LHCN-M2 (cell line): ENCODE measurements at regions not wholly inside any gene's neighbourhood (a gene's known extent, or its start where the extent isn't known, plus 50 kb on each side); places are given as distances from the start of the nearest gene placed in this dataset.

Source experiments
- DNase-seq: peaks from one replicate; pipeline ENCODE4 v3.0.0-alpha.2; 2012; ENCODE audit warnings: low read depth

GRCh38 chr3:103055021-103055520, 620.3 kb downstream of the ZPLD1 start:
- no peak for DNase-seq

- no peak for DNase-seq
Observed at GRCh38 chr3:103056542-103056941, 621.7 kb downstream of the ZPLD1 start.

- no peak for DNase-seq
Observed at GRCh38 chr3:103057003-103057402, 622.2 kb downstream of the ZPLD1 start.

GRCh38 chr3:103057487-103057886, 622.7 kb downstream of the ZPLD1 start:
- DNase-seq, result no peak

- no peak for DNase-seq
Observed at GRCh38 chr3:103059432-103059831, 624.6 kb downstream of the ZPLD1 start.

- no peak for DNase-seq
Observed at GRCh38 chr3:103060242-103060641, 625.4 kb downstream of the ZPLD1 start.

- DNase-seq, result no peak
Observed at GRCh38 chr3:103067963-103068362, 633.1 kb downstream of the ZPLD1 start.

- no peak for DNase-seq
Observed at GRCh38 chr3:103075282-103075681, 640.5 kb downstream of the ZPLD1 start.

GRCh38 chr3:103077910-103078309, 643.1 kb downstream of the ZPLD1 start:
- no peak for DNase-seq

- no peak for DNase-seq
Observed at GRCh38 chr3:103082501-103082900, 647.7 kb downstream of the ZPLD1 start.

- no peak for DNase-seq
Observed at GRCh38 chr3:103083848-103084631, 649.2 kb downstream of the ZPLD1 start.

GRCh38 chr3:103085465-103085864, 650.6 kb downstream of the ZPLD1 start:
- DNase-seq, result no peak

GRCh38 chr3:103089758-103090157, 654.9 kb downstream of the ZPLD1 start:
- no peak for DNase-seq

GRCh38 chr3:103105206-103105605, 670.4 kb downstream of the ZPLD1 start:
- no peak for DNase-seq

GRCh38 chr3:103112273-103112672, 677.5 kb downstream of the ZPLD1 start:
- DNase-seq, result no peak

GRCh38 chr3:103126115-103126514, 691.3 kb downstream of the ZPLD1 start:
- no peak for DNase-seq

GRCh38 chr3:103127098-103127630, 692.3 kb downstream of the ZPLD1 start:
- DNase-seq, result no peak

- DNase-seq, result no peak
Observed at GRCh38 chr3:103127737-103128136, 692.9 kb downstream of the ZPLD1 start.

- DNase-seq, result no peak
Observed at GRCh38 chr3:103134023-103134724, 699.4 kb downstream of the ZPLD1 start.

GRCh38 chr3:103136621-103137020, 701.8 kb downstream of the ZPLD1 start:
- no peak for DNase-seq

- DNase-seq, result no peak
Observed at GRCh38 chr3:103137830-103138229, 703.0 kb downstream of the ZPLD1 start.

GRCh38 chr3:103158183-103158582, 723.4 kb downstream of the ZPLD1 start:
- no peak for DNase-seq

GRCh38 chr3:103166890-103167289, 732.1 kb downstream of the ZPLD1 start:
- no peak for DNase-seq
